ENCODE measurements at regions not wholly inside any gene's neighbourhood (a gene's known extent, or its start where the extent isn't known, plus 50 kb on each side); places are given as distances from the start of the nearest gene placed in this dataset.

- no peak for DNase-seq (ENCODE audit: low spot score)
- FAIRE-seq = no peak
Observed at GRCh38 chr15:94100863-94101262, 130.5 kb upstream of the MCTP2 start.

DNA sequence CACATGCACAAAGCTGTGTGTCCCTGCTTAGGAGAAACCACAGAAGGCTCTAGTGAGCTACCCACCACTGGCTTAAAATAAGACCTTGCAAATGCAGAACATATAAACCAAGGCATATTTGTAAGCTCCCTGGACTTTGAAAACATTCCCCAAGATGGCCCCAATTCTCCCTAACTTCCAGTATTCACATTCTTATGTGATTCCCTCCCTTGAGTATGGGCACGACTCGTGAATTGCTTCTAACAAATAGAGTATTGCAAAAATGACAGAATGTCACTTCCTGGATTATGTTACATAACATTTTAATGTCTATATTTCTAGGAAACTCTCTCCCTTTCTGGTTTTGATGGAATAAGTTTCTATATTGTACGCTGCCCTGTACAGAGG is 131.8 kb upstream of the MCTP2 start:
- no peak for DNase-seq (ENCODE audit: low spot score)
- no peak for FAIRE-seq

DNA sequence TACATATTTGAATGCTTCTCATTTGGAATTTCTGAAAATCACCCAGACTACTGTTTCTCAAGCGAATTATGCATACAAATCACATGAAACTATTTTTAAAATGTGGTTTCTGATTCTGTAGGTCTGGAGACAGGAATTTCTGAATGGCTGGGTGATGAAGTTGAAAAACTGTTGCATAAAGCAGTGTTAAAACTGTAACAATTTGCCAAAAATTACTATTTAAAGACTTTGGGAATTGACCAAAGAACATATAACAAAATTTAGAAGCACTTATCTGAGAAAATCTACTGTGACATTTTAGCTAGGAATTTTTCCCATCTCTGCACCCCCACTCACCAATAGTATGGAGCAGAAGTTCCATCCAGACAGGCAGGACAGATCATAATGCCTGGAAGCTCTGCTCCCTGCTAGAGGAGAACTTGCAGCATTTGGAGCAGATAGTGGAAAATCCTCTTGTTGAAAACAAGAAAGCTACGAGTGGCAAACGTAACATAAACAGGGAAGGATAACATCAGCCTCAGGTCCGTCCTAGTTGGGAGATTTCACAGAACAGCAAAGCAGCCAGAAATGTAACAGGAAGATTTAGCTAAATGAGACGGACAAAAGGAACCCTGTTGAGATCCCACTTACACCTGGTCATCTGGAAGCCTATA is 132.3 kb upstream of the MCTP2 start:
- no peak for DNase-seq (ENCODE audit: low spot score)
- FAIRE-seq = no peak

- no peak for FAIRE-seq
- DNase-seq (ENCODE audit: low spot score) = no peak
Observed at GRCh38 chr15:94097552-94097951, 133.8 kb upstream of the MCTP2 start.

DNA sequence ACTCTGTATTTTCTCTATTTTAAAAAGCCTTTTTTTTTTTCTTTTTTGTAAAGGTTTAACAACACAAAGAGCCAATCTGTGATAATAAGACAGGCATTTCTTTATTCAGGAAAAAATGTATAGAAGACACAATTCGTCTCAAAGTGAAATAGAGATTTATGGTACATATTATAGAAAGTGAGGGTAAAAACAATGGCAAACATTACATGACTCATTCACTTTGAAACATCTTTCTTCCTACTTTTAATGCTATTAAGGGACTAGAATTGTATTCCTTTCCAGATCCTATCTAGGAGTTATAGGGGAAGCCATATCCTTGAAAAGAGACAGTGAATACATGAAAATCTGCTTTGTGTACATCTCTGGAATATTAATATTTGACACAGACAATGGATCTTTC is 137.1 kb upstream of the MCTP2 start:
- DNase-seq (ENCODE audit: low spot score) (no peak), FAIRE-seq (no peak)

DNA sequence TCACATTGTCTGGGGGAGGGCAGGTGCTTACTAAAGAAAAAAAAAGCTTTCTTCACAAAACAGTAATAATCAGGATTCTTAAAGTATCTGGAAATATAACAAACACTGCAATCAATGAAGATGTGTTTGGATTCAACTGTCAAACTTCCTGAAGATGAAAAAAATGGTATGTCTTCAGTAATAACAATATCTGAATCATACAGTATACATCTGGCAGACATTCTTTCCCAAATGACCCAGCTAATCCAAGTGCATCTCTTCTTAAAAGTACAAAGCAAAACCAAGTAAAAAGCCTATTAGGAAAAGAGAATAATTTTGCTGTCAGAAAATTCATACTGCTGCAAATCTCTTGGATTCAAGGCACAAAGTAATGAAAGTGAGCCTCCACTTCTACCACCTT is 145.0 kb upstream of the MCTP2 start:
- FAIRE-seq (no peak), DNase-seq (ENCODE audit: low spot score) (no peak)

DNA sequence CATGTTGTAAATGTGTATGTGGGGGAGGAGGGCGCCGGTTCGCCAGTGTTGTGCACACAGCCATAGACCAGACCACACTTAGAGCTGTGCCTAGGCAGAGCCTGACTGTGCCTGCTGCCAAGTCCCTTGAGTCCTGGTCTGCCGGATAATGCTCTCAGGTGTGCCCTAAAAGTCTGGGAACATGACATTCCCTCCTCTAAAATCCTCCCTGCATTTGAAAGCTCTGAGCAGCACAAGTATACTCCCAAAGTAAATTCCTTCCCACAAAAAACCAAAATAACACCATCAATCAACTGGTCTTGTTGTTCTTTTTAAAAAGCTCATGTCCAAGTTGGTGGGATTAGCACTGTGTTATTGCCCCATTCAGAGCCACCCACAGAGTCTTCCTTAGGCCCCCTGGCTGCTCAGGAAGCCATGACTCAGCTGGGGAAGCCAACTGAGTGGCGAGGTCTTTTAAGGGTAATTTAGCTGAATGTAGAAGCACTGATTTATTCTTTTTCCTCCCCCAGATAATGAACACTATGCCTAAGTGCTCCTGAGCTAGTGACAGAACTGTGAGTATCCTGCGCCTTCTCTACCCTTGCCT is 147.8 kb upstream of the MCTP2 start:
- no peak for DNase-seq (ENCODE audit: low spot score)
- FAIRE-seq = no peak

DNA sequence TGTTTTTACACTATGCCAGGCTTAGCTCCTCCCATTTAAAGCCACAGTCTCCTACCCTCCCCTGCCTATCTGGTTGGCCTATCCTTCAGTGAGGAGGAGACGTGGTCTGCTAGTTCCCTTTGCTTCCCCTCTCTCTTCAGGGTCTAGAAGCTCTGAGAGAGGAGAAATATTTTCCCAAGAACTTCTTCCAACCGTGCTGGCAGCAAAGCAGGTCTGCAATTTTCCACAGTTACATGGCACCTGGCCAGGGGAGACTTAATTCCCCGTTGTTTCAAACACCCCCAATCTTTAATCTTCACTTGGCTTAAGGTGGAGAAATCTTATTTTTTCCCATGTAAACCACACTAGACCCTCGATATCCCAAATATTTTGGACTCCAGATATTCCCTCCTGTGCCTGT is 149.5 kb upstream of the MCTP2 start:
- DNase-seq (ENCODE audit: low spot score) (no peak), FAIRE-seq (no peak)

- DNase-seq (ENCODE audit: low spot score) (no peak), FAIRE-seq (no peak)
Observed at GRCh38 chr15:94080989-94081605, 150.3 kb upstream of the MCTP2 start.

GRCh38 chr15:94080416-94080815 is 150.9 kb upstream of the MCTP2 start:
- no peak for FAIRE-seq

DNA sequence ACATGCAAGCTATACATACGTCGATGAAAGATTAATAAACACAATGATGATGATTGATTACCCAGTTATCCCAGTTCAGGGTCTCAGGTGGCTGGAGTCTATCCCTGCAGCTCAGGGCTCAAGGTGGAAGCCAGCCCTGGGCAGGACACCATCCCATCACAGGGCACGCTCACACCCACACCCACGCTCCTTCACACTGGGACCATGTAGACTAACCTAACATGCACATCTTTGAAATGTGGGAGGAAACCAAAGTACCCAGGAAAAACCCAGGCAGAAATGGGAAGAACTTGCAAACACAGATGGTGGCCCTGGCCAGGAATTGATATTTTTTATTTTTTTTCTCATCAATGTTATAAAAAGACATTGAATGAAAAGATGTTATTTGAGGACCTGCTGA is 151.4 kb upstream of the MCTP2 start:
- no peak for FAIRE-seq

More at GRCh38 chr15:94080416-94080815, 150.9 kb upstream of the MCTP2 start:
- no peak for DNase-seq (ENCODE audit: low spot score)

GRCh38 chr15:94079459-94079858 is 151.9 kb upstream of the MCTP2 start:
- FAIRE-seq (no peak), DNase-seq (ENCODE audit: low spot score) (no peak)

More for the DNA sequence above, 151.4 kb upstream of the MCTP2 start:
- no peak for DNase-seq (ENCODE audit: low spot score)

DNA sequence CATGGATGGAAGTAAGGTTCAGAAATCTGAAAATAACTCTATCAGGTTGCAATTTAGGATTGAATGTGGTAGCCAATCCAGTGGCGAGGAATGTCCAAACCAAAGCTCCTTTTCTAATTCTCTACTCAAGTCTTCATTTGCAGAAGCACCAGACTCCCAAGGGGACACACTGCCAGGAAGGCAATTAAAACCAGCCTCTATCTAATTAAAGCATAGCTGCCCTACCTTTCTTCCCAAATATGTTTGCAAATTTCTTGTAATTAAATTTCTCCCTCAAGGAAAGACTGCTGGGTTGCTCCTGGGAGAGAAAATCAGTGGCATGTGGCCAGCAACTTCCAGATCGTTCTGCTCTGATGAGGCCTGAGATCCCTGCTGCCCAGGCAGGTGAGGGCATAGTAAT is 153.4 kb upstream of the MCTP2 start:
- FAIRE-seq (no peak), DNase-seq (ENCODE audit: low spot score) (no peak)

- no peak for DNase-seq (ENCODE audit: low spot score)
- FAIRE-seq = no peak
Observed at GRCh38 chr15:94075349-94075748, 156.0 kb upstream of the MCTP2 start.

- DNase-seq (ENCODE audit: low spot score) (no peak), FAIRE-seq (no peak)
Observed at GRCh38 chr15:94070356-94071295, 160.7 kb upstream of the MCTP2 start.

DNA sequence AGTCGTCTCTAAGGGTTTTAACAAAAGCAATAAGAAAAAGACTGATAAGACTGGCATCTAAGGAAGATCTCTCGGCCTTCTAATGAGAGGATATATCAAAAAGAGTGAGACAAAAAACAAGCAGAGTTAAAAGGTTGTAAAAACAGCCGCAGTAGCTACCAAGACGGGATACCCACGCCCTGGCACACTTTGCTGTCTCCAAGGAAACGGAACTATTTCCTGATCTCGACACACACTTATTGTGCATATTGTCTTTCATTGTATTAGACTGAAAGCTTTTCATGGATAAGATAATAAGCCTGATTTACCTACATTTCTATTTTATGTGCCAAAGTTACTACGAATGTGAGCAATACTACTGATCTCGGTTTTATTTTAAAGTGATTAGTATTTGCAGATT is 161.5 kb upstream of the MCTP2 start:
- no peak for FAIRE-seq
- no peak for DNase-seq (ENCODE audit: low spot score)

GRCh38 chr15:94066811-94067210 is 164.6 kb upstream of the MCTP2 start:
- FAIRE-seq (no peak), DNase-seq (ENCODE audit: low spot score) (no peak)

- DNase-seq (ENCODE audit: low spot score) (no peak), FAIRE-seq (no peak)
Observed at GRCh38 chr15:94066046-94066445, 165.3 kb upstream of the MCTP2 start.

GRCh38 chr15:94064676-94065313 is 166.6 kb upstream of the MCTP2 start:
- DNase-seq (ENCODE audit: low spot score) = no peak
- FAIRE-seq = no peak

GRCh38 chr15:94061041-94061440 is 170.3 kb upstream of the MCTP2 start:
- DNase-seq (ENCODE audit: low spot score) (no peak), FAIRE-seq (no peak)

DNA sequence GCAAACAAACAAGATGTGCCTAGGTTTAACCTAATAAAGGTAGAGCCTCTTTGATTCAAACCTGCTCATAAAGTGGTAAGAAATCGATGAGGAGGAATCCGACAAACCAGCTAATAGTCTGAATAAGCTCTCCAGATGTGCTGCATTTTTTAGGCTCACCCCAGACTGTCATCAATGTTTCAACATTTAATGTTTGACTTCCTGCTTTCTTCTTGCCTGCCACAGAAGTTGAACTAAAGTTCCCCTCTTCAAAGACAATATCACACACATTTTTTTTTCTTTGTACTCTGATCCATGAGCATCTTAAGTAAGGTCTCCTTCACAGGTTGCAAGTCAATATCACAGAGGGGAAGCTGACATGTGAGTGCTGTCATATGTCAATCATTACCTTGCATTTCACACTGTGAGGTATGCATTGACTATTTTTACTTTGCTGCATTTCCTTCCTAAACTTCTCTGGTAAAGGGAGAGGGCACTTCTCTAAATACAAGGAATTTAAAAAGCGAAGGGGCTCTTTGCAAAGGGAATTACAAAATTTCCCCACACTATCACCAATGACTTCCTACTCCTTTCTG is 172.3 kb upstream of the MCTP2 start:
- DNase-seq (ENCODE audit: low spot score) (no peak), FAIRE-seq (no peak)

All from RCC 7860 (cell line).